ENCODE measurements at regions not wholly inside any gene's neighbourhood (a gene's known extent, or its start where the extent isn't known, plus 50 kb on each side); places are given as distances from the start of the nearest gene placed in this dataset.

DNA sequence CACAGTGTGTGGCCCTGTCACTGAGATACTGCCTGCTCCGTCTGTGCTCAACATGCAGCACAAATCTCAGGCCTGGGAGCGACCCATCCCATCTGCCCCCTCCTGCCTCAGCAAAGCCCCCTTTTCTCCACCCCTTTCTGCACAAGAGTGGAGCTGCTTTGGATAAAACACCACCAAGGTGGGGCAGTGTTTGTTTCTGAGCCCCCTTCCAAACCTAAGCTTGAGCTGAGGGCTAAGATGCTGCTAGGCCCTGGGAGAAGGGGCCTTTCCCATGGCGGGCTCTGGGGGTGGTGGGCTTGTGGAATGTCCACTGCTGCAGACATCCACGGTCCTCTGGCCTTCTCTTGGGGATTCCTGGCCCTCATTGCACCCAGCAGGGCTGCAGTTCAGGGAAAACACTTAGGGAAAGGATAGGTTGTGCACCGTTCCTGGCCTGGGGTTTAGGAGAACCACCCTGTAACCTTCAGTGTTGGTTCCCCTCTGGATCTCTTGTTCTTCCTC is 594.1 kb downstream of the TBC1D22A start:
- Histone ChIP-seq H3K9me3 (replicated peaks in 1 of 2; ENCODE audit: control insufficient read depth in 2 of 2, insufficient read depth in 1 of 2, low read depth in 1 of 2, low read length in 2 of 2) (peaks cover 0 to 61% of the 10 kb centered on the region in 2 donors), H3K4me3 (ENCODE audit: low read length in 2 of 2) (no peak overlapping the region), H3K9ac (ENCODE audit: low read depth, low read length, poor library complexity) (no peak overlapping the region), H3K23ac (ENCODE audit: low read depth, low read length, poor library complexity) (no peak overlapping the region), H4K8ac (ENCODE audit: low read depth, low read length) (no peak overlapping the region), H3K18ac (ENCODE audit: low read length) (no peak overlapping the region), H3K14ac (ENCODE audit: low read length) (no peak overlapping the region), H3K27me3 (ENCODE audit: control insufficient read depth in 3 of 3, insufficient read depth in 3 of 3, low read depth in 1 of 3, low read length in 3 of 3) (no peaks in the 10 kb centered on the region), H2AK5ac (ENCODE audit: low read depth, low read length) (no peak overlapping the region), H2BK120ac (ENCODE audit: low read depth, low read length) (no peak overlapping the region), H3K36me3 (replicated peaks in 1 of 2; ENCODE audit: control insufficient read depth in 2 of 2, insufficient read depth in 2 of 2, low read length in 2 of 2) (no peaks in the 10 kb centered on the region), H3K79me1 (ENCODE audit: low read depth, low read length) (no peaks in the 10 kb centered on the region), H2BK12ac (ENCODE audit: low read length) (no peak overlapping the region), H2BK15ac (ENCODE audit: low read length) (no peak overlapping the region), H3K4me1 (ENCODE audit: control insufficient read depth in 2 of 2, insufficient read depth in 1 of 2, low read depth in 1 of 2, low read length in 2 of 2) (no peaks in the 10 kb centered on the region), H3K4me2 (ENCODE audit: insufficient read depth, low read length, poor library complexity, severe bottlenecking) (no peak overlapping the region), H4K91ac (ENCODE audit: low read depth, low read length, poor library complexity) (no peak overlapping the region), H3K4ac (ENCODE audit: low read length) (no peak overlapping the region), H2BK5ac (ENCODE audit: low read length) (no peak overlapping the region), H2AFZ (ENCODE audit: low read length) (no peak overlapping the region), H3K27ac (replicated peaks; ENCODE audit: low read length) (no peak overlapping the region)
- no CpG with 5 or more reads among the region's 5 CpGs for WGBS, 2 donors (ENCODE audit: extremely low coverage in 2 of 2, insufficient read length in 2 of 2, insufficient replicate concordance in 1 of 2)
- no peak for DNase-seq (ENCODE audit: low spot score)

DNA sequence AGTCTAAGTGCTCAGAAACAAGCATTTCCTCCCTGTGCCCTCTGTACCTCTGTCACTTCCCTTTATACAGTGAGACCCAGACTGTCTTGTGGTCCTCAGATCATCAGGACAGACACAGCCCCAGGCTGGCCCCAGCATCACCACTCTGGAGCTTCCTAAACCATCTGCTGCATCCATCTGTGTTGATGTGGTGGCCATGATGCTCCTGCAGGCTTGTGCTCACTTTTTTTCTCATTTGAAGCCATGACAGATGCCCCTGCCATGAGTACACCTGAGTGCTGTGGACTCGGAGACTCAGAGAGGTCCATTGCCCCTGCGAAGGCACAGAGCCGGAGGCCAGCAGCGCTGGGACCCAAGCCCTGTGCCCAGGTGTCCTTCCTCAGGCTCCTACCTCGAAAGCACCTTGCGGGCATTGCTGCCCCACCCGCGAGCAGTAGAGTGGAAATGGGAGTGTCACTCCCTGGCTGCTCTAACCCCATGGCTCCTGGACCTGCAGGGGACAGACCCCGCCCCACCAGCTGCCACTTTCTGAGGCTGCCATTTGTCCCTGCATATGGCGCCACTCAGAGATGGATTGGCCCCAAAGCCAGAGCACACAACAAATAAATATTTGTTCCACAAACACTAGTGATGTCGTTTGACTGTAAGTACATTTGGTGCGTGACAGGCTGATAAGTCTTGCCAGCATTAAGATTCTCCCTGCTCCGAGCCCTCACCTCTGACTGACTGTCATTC is 593.5 kb downstream of the TBC1D22A start:
- Histone ChIP-seq H3K14ac (ENCODE audit: low read length) (no peak overlapping the region), H3K4ac (ENCODE audit: low read length) (no peak overlapping the region), H2BK5ac (ENCODE audit: low read length) (no peak overlapping the region), H4K8ac (ENCODE audit: low read depth, low read length) (no peak overlapping the region), H2AK5ac (ENCODE audit: low read depth, low read length) (no peak overlapping the region), H3K27me3 (ENCODE audit: control insufficient read depth in 3 of 3, insufficient read depth in 3 of 3, low read depth in 1 of 3, low read length in 3 of 3) (no peaks in the 10 kb centered on the region), H3K9me3 (replicated peaks in 1 of 2; ENCODE audit: control insufficient read depth in 2 of 2, insufficient read depth in 1 of 2, low read depth in 1 of 2, low read length in 2 of 2) (peaks cover 0 to 61% of the 10 kb centered on the region in 2 donors), H3K4me1 (ENCODE audit: control insufficient read depth in 2 of 2, insufficient read depth in 1 of 2, low read depth in 1 of 2, low read length in 2 of 2) (no peaks in the 10 kb centered on the region), H3K18ac (ENCODE audit: low read length) (no peak overlapping the region), H3K9ac (ENCODE audit: low read depth, low read length, poor library complexity) (no peak overlapping the region), H2BK12ac (ENCODE audit: low read length) (no peak overlapping the region), H4K91ac (ENCODE audit: low read depth, low read length, poor library complexity) (no peak overlapping the region), H3K27ac (replicated peaks; ENCODE audit: low read length) (no peak overlapping the region), H3K23ac (ENCODE audit: low read depth, low read length, poor library complexity) (no peak overlapping the region), H3K4me2 (ENCODE audit: insufficient read depth, low read length, poor library complexity, severe bottlenecking) (no peak overlapping the region), H2BK15ac (ENCODE audit: low read length) (no peak overlapping the region), H2BK120ac (ENCODE audit: low read depth, low read length) (no peak overlapping the region), H3K36me3 (replicated peaks in 1 of 2; ENCODE audit: control insufficient read depth in 2 of 2, insufficient read depth in 2 of 2, low read length in 2 of 2) (no peaks in the 10 kb centered on the region), H3K4me3 (ENCODE audit: low read length in 2 of 2) (no peak overlapping the region), H2AFZ (ENCODE audit: low read length) (no peak overlapping the region), H3K79me1 (ENCODE audit: low read depth, low read length) (no peaks in the 10 kb centered on the region)
- WGBS, 2 donors (ENCODE audit: extremely low coverage in 2 of 2, insufficient read length in 2 of 2, insufficient replicate concordance in 1 of 2) = no CpG with 5 or more reads among the region's 13 CpGs
- no peak for DNase-seq (ENCODE audit: low spot score)

DNA sequence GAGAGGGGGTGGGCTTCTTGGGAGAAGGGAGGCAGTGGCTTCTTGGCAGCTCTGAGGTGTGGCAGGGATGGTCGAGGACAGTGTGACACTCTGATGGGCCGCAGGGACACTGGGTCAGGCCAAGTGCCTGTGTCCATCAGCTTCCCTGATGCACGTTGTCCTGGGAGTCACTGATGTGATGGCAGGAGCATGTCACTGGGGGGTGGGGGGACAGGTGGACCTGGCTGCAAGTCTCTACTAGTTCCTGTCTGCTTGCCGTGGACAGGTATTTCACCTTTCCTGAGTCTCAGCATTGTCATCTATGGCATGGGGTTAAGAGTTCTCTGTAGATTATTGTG is 592.9 kb downstream of the TBC1D22A start:
- H2BK15ac ChIP-seq (ENCODE audit: low read length) = no peak overlapping the region
- WGBS, 2 donors (ENCODE audit: extremely low coverage in 2 of 2, insufficient read length in 2 of 2, insufficient replicate concordance in 1 of 2) = no CpG with 5 or more reads among the region's 4 CpGs
- no peak overlapping the region for H2BK12ac ChIP-seq (ENCODE audit: low read length)
- H2BK120ac ChIP-seq (ENCODE audit: low read depth, low read length) = no peak overlapping the region
- H2AFZ ChIP-seq (ENCODE audit: low read length) = no peak overlapping the region
- no peak overlapping the region for H4K8ac ChIP-seq (ENCODE audit: low read depth, low read length)
- no peak overlapping the region for H3K9ac ChIP-seq (ENCODE audit: low read depth, low read length, poor library complexity)
- no peaks in the 10 kb centered on the region for H3K36me3 ChIP-seq (replicated peaks in 1 of 2; ENCODE audit: control insufficient read depth in 2 of 2, insufficient read depth in 2 of 2, low read length in 2 of 2)
- peaks cover 0 to 61% of the 10 kb centered on the region in 2 donors for H3K9me3 ChIP-seq (replicated peaks in 1 of 2; ENCODE audit: control insufficient read depth in 2 of 2, insufficient read depth in 1 of 2, low read depth in 1 of 2, low read length in 2 of 2)
- H2BK5ac ChIP-seq (ENCODE audit: low read length) = no peak overlapping the region
- H3K4ac ChIP-seq (ENCODE audit: low read length) = no peak overlapping the region
- no peak overlapping the region for H4K91ac ChIP-seq (ENCODE audit: low read depth, low read length, poor library complexity)
- no peak overlapping the region for H3K27ac ChIP-seq (replicated peaks; ENCODE audit: low read length)
- DNase-seq (ENCODE audit: low spot score) = no peak
- H3K18ac ChIP-seq (ENCODE audit: low read length) = no peak overlapping the region
- no peak overlapping the region for H3K23ac ChIP-seq (ENCODE audit: low read depth, low read length, poor library complexity)
- no peak overlapping the region for H3K14ac ChIP-seq (ENCODE audit: low read length)
- H3K79me1 ChIP-seq (ENCODE audit: low read depth, low read length) = no peaks in the 10 kb centered on the region
- no peaks in the 10 kb centered on the region for H3K27me3 ChIP-seq (ENCODE audit: control insufficient read depth in 3 of 3, insufficient read depth in 3 of 3, low read depth in 1 of 3, low read length in 3 of 3)
- H3K4me1 ChIP-seq (ENCODE audit: control insufficient read depth in 2 of 2, insufficient read depth in 1 of 2, low read depth in 1 of 2, low read length in 2 of 2) = no peaks in the 10 kb centered on the region
- H3K4me2 ChIP-seq (ENCODE audit: insufficient read depth, low read length, poor library complexity, severe bottlenecking) = no peak overlapping the region
- H3K4me3 ChIP-seq (ENCODE audit: low read length in 2 of 2) = no peak overlapping the region
- no peak overlapping the region for H2AK5ac ChIP-seq (ENCODE audit: low read depth, low read length)

DNA sequence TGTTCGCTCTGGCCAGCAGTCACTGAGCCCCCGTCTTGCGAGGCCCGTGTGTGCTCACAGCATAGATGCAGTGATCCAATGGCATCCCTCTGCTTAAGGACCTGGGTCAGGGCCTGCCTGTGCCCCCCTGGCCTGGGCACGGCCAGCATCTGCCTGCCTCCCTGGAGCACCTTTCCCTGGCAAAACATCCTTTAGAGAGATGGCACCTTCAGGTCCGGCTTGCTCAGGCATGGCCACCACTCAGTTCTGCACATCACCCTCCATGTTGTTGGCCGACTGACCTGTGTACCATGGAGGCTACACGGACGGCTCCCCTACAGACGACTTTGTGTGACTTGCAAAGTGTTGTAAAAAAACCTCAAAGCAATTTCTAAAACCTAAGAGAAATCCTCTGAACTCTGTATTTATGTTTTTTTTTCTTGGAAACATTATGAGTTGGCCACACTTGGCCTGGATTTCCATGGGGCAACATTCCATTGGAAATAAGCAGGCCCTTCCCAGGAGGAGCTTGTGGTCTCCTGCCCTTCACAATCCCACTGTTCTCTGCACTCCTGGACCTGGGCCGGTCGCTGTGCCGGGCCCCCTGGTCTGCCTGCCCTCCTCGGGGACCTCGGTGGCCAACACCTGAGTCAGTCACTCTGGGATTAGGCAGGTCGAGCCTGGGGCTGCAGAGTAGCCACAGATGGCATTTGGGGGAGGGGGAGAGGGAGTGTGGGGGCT is 592.4 kb downstream of the TBC1D22A start:
- no peak overlapping the region for H2BK12ac ChIP-seq (ENCODE audit: low read length)
- H3K4ac ChIP-seq (ENCODE audit: low read length) = no peak overlapping the region
- no CpG with 5 or more reads among the region's 16 CpGs for WGBS, 2 donors (ENCODE audit: extremely low coverage in 2 of 2, insufficient read length in 2 of 2, insufficient replicate concordance in 1 of 2)
- no peaks in the 10 kb centered on the region for H3K79me1 ChIP-seq (ENCODE audit: low read depth, low read length)
- DNase-seq (ENCODE audit: low spot score) = no peak
- H2AFZ ChIP-seq (ENCODE audit: low read length) = no peak overlapping the region
- no peaks in the 10 kb centered on the region for H3K4me1 ChIP-seq (ENCODE audit: control insufficient read depth in 2 of 2, insufficient read depth in 1 of 2, low read depth in 1 of 2, low read length in 2 of 2)
- no peaks in the 10 kb centered on the region for H3K27me3 ChIP-seq (ENCODE audit: control insufficient read depth in 3 of 3, insufficient read depth in 3 of 3, low read depth in 1 of 3, low read length in 3 of 3)
- H3K36me3 ChIP-seq (replicated peaks in 1 of 2; ENCODE audit: control insufficient read depth in 2 of 2, insufficient read depth in 2 of 2, low read length in 2 of 2) = no peaks in the 10 kb centered on the region
- H3K18ac ChIP-seq (ENCODE audit: low read length) = no peak overlapping the region
- no peak overlapping the region for H3K27ac ChIP-seq (replicated peaks; ENCODE audit: low read length)
- H2BK5ac ChIP-seq (ENCODE audit: low read length) = no peak overlapping the region
- H3K23ac ChIP-seq (ENCODE audit: low read depth, low read length, poor library complexity) = no peak overlapping the region
- H2AK5ac ChIP-seq (ENCODE audit: low read depth, low read length) = no peak overlapping the region
- no peak overlapping the region for H3K14ac ChIP-seq (ENCODE audit: low read length)
- H4K91ac ChIP-seq (ENCODE audit: low read depth, low read length, poor library complexity) = no peak overlapping the region
- H3K4me3 ChIP-seq (ENCODE audit: low read length in 2 of 2) = peak overlapping the region in 1 of 2 donors; percentile 14
- H2BK15ac ChIP-seq (ENCODE audit: low read length) = no peak overlapping the region
- no peak overlapping the region for H3K9ac ChIP-seq (ENCODE audit: low read depth, low read length, poor library complexity)
- H2BK120ac ChIP-seq (ENCODE audit: low read depth, low read length) = no peak overlapping the region
- no peak overlapping the region for H3K4me2 ChIP-seq (ENCODE audit: insufficient read depth, low read length, poor library complexity, severe bottlenecking)
- no peak overlapping the region for H4K8ac ChIP-seq (ENCODE audit: low read depth, low read length)
- peaks cover 0 to 61% of the 10 kb centered on the region in 2 donors for H3K9me3 ChIP-seq (replicated peaks in 1 of 2; ENCODE audit: control insufficient read depth in 2 of 2, insufficient read depth in 1 of 2, low read depth in 1 of 2, low read length in 2 of 2)
